ENCODE measurements at regions not wholly inside any gene's neighbourhood (a gene's known extent, or its start where the extent isn't known, plus 50 kb on each side); places are given as distances from the start of the nearest gene placed in this dataset.

- no peak for TF ChIP-seq CTCF (IDR thresholded peaks at IDR 0.05)
- no peak for TF ChIP-seq POLR2A (IDR thresholded peaks at IDR 0.05)
Observed at GRCh38 chr5:61999371-61999770, 306.6 kb upstream of the KIF2A start.
